ENCODE measurements at regions not wholly inside any gene's neighbourhood (a gene's known extent, or its start where the extent isn't known, plus 50 kb on each side); places are given as distances from the start of the nearest gene placed in this dataset.

DNA sequence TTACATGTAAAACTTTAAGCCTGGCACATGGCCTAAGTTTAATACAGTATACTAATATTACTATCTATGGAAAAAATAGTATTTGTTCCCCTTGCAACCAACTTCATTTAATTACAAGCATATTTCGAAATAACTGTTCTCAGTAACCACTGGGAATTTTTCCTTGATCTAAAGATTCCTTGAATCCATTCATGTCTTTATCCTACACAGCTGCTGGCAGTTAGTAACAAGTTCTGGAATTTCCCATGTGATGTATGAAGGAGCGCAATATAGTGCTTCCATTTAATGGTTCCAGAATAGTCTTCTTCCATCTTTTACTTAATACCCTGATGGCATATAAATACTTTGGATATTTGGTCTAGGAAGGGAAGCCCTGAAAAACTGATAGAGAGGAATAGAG lies 136.5 kb downstream of the AASDH start:
- in situ Hi-C loops (cut with HindIII; ENCODE audit: extremely low pct_ligation_motif_present, low pct_unique_long_range_greater_than_20kb) (no loop called here), intact Hi-C loops (cut with micrococcal nuclease; ENCODE audit: unreplicated experiment) (loop anchor here (5.0 kb wide), 1 partner anchor 203 kb away; a partner anchor contains a TSS)
- H3K9me3 ChIP-seq (ENCODE audit: low read length), result no peaks in the 10 kb centered on the region
- DNase-seq (ENCODE audit: low spot score) (no peak), ATAC-seq (no peak), FAIRE-seq (no peak)
- no peak overlapping the region for H3K4me3 ChIP-seq (replicated peaks in 1 of 3; ENCODE audit: insufficient read depth in 1 of 3, low read depth in 2 of 3, low read length in 3 of 3)
- H4K20me1 ChIP-seq (ENCODE audit: insufficient read depth, low read length), result no peaks in the 10 kb centered on the region
- H3K27me3 ChIP-seq (ENCODE audit: control insufficient read depth in 1 of 2, insufficient read depth in 2 of 2, low read length in 2 of 2), result no peaks in the 10 kb centered on the region
- no peak for TF ChIP-seq NCOA5 (CRISPR knock-in tag; IDR thresholded peaks at IDR 0.05)
- TF ChIP-seq ATRX (CRISPR knock-in tag; IDR thresholded peaks at IDR 0.05; ENCODE audit: borderline replicate concordance), result no peak
- TF ChIP-seq CHD2 (IDR thresholded peaks at IDR 0.05; ENCODE audit: low read depth, low read length), result no peak
- TF ChIP-seq ZNF343 (CRISPR knock-in tag; IDR thresholded peaks at IDR 0.05), result no peak
- TF ChIP-seq ZNF530 (CRISPR knock-in tag; IDR thresholded peaks at IDR 0.05; ENCODE audit: low read depth), result no peak
- TF ChIP-seq ZZZ3 (CRISPR knock-in tag; IDR thresholded peaks at IDR 0.05; ENCODE audit: borderline replicate concordance), result no peak
- no peak for TF ChIP-seq MTF2 (CRISPR knock-in tag; IDR thresholded peaks at IDR 0.05; ENCODE audit: borderline replicate concordance)
- no peak for TF ChIP-seq KAT8 (CRISPR knock-in tag; IDR thresholded peaks at IDR 0.05)
- no peak for TF ChIP-seq RORA (CRISPR knock-in tag; IDR thresholded peaks at IDR 0.05)
- WGBS (ENCODE audit: low lambda C conversion rate), result 79% methylated on average over 2 of the region's 2 CpGs
- H2AFZ ChIP-seq (ENCODE audit: low read length), result no peak overlapping the region
- H3K4me1 ChIP-seq (ENCODE audit: insufficient read depth, low read length), result peaks cover 46% of the 10 kb centered on the region
- ChIA-PET POLR2A (no interaction called here), CTCF (ENCODE audit: low intra/inter-chr PET ratio, low total read pairs) (no interaction called here)
- no peaks in the 10 kb centered on the region for H3K36me3 ChIP-seq (replicated peaks in 1 of 2; ENCODE audit: control insufficient read depth in 1 of 2, insufficient read depth in 2 of 2, low read length in 2 of 2)
- no peaks in the 10 kb centered on the region for H3K79me2 ChIP-seq (ENCODE audit: insufficient read depth, low read length)
- no peak overlapping the region for H3K9ac ChIP-seq (ENCODE audit: insufficient read depth, low read depth, low read length)
- H3K4me2 ChIP-seq (ENCODE audit: low read depth, low read length), result no peak overlapping the region
- H3K27ac ChIP-seq (ENCODE audit: extremely low read length, insufficient read depth, low read length), result no peak overlapping the region
- no TSS peak for BruUV-seq (replicated peaks)

DNA sequence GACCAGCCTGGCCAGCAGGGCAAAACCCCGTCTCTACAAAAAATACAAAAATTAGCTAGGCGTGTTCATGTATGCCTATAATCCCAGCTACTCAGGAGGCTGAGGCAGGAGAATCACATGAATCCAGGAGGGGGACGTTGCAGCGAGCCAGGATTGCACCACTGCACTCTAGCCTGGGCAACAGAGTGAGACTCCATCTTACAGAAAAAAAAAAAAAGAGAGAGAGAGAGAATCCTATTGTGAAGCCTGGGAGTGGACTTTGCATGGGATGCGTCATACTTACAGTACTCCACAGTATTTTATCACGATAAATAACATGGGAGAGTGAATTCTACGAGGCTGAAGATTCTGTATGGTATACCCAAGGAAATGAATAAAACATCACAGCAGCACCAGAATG lies 139.6 kb downstream of the AASDH start:
- H3K79me2 ChIP-seq (ENCODE audit: insufficient read depth, low read length), result no peaks in the 10 kb centered on the region
- ATAC-seq (peak; percentile 37; the same call in 2 of the 3 replicates), DNase-seq (ENCODE audit: low spot score) (peak; percentile 51), FAIRE-seq (no peak)
- CTCF ChIA-PET (ENCODE audit: low intra/inter-chr PET ratio, low total read pairs), result no interaction called here
- no TSS peak for BruUV-seq (replicated peaks)
- no peak overlapping the region for H3K4me2 ChIP-seq (ENCODE audit: low read depth, low read length)
- no peaks in the 10 kb centered on the region for H3K9me3 ChIP-seq (ENCODE audit: low read length)
- in situ Hi-C loops (cut with HindIII; ENCODE audit: extremely low pct_ligation_motif_present, low pct_unique_long_range_greater_than_20kb), result no loop called here
- H3K36me3 ChIP-seq (replicated peaks in 1 of 2; ENCODE audit: control insufficient read depth in 1 of 2, insufficient read depth in 2 of 2, low read length in 2 of 2), result no peaks in the 10 kb centered on the region
- H3K4me3 ChIP-seq (replicated peaks in 1 of 3; ENCODE audit: insufficient read depth in 1 of 3, low read depth in 2 of 3, low read length in 3 of 3), result no peak overlapping the region
- WGBS (ENCODE audit: low lambda C conversion rate), result 55% methylated on average over 7 of the region's 7 CpGs
- POLR2A ChIA-PET, result no interaction called here
- H3K27ac ChIP-seq (ENCODE audit: extremely low read length, insufficient read depth, low read length), result no peak overlapping the region
- H3K27me3 ChIP-seq (ENCODE audit: control insufficient read depth in 1 of 2, insufficient read depth in 2 of 2, low read length in 2 of 2), result no peaks in the 10 kb centered on the region
- no peaks in the 10 kb centered on the region for H4K20me1 ChIP-seq (ENCODE audit: insufficient read depth, low read length)
- intact Hi-C loops (cut with micrococcal nuclease; ENCODE audit: unreplicated experiment), result no loop called here
- no peak overlapping the region for H3K9ac ChIP-seq (ENCODE audit: insufficient read depth, low read depth, low read length)
- H2AFZ ChIP-seq (ENCODE audit: low read length), result no peak overlapping the region
- peaks cover 63% of the 10 kb centered on the region for H3K4me1 ChIP-seq (ENCODE audit: insufficient read depth, low read length)
- TF ChIP-seq, protein P1, sequence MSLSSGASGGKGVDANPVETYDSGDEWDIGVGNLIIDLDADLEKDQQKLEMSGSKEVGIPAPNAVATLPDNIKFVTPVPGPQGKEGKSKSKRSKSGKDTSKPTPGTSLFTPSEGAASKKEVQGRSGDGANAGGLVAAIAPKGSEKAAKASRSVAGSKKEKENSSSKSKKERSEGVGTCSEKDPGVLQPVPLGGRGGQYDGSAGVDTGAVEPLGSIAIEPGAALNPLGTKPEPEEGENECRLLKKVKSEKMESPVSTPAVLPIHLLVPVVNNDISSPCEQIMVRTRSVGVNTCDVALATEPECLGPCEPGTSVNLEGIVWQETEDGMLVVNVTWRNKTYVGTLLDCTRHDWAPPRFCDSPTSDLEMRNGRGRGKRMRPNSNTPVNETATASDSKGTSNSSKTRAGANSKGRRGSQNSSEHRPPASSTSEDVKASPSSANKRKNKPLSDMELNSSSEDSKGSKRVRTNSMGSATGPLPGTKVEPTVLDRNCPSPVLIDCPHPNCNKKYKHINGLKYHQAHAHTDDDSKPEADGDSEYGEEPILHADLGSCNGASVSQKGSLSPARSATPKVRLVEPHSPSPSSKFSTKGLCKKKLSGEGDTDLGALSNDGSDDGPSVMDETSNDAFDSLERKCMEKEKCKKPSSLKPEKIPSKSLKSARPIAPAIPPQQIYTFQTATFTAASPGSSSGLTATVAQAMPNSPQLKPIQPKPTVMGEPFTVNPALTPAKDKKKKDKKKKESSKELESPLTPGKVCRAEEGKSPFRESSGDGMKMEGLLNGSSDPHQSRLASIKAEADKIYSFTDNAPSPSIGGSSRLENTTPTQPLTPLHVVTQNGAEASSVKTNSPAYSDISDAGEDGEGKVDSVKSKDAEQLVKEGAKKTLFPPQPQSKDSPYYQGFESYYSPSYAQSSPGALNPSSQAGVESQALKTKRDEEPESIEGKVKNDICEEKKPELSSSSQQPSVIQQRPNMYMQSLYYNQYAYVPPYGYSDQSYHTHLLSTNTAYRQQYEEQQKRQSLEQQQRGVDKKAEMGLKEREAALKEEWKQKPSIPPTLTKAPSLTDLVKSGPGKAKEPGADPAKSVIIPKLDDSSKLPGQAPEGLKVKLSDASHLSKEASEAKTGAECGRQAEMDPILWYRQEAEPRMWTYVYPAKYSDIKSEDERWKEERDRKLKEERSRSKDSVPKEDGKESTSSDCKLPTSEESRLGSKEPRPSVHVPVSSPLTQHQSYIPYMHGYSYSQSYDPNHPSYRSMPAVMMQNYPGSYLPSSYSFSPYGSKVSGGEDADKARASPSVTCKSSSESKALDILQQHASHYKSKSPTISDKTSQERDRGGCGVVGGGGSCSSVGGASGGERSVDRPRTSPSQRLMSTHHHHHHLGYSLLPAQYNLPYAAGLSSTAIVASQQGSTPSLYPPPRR (CRISPR knock-in tag; IDR thresholded peaks at IDR 0.05; ENCODE audit: borderline replicate concordance), result no peak
- no peak for TF ChIP-seq JDP2 (CRISPR knock-in tag; IDR thresholded peaks at IDR 0.05; ENCODE audit: borderline replicate concordance)
- TF ChIP-seq SOX6 (IDR thresholded peaks at IDR 0.05), result no peak
- peak; percentile 22; the same call in 1 of the 2 replicates for TF ChIP-seq SOX6 (CRISPR knock-in tag; IDR thresholded peaks at IDR 0.05)
- 0 out of 2 replicates have a peak, but pooled peaks have one; percentile 8 for TF ChIP-seq HNF4A (CRISPR knock-in tag; IDR thresholded peaks at IDR 0.05)
- TF ChIP-seq, protein P2, sequence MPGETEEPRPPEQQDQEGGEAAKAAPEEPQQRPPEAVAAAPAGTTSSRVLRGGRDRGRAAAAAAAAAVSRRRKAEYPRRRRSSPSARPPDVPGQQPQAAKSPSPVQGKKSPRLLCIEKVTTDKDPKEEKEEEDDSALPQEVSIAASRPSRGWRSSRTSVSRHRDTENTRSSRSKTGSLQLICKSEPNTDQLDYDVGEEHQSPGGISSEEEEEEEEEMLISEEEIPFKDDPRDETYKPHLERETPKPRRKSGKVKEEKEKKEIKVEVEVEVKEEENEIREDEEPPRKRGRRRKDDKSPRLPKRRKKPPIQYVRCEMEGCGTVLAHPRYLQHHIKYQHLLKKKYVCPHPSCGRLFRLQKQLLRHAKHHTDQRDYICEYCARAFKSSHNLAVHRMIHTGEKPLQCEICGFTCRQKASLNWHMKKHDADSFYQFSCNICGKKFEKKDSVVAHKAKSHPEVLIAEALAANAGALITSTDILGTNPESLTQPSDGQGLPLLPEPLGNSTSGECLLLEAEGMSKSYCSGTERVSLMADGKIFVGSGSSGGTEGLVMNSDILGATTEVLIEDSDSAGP (CRISPR knock-in tag; IDR thresholded peaks at IDR 0.05; ENCODE audit: borderline replicate concordance), result no peak

Measured in HepG2 (cell line).